WTC11 (cell line): ENCODE measurements at regions not wholly inside any gene's neighbourhood (a gene's known extent, or its start where the extent isn't known, plus 50 kb on each side); places are given as distances from the start of the nearest gene placed in this dataset.

ENCODE experiments used
- AR ChIP-seq: fragments of 250-450 bp; sonication (Bioruptor Pico); IDR thresholded peaks from 2 replicates; pipeline ENCODE4 v1.9.0; 2021; ENCODE audit warnings: mild to moderate bottlenecking
- ARID4B ChIP-seq: sonication (generic); formaldehyde crosslinking; IDR thresholded peaks from 2 replicates; pipeline ENCODE4 v1.8.0; 2023; ENCODE audit warnings: missing genetic modification reagents, mild to moderate bottlenecking, borderline replicate concordance
- ATF3 ChIP-seq: sonication (generic); formaldehyde crosslinking; conservative IDR thresholded peaks from 2 replicates; pipeline ENCODE4 v1.8.1; 2022; ENCODE audit warnings: mild to moderate bottlenecking, missing genetic modification reagents
- ATF6 ChIP-seq: sonication (generic); formaldehyde crosslinking; IDR thresholded peaks from 2 replicates; pipeline ENCODE4 v1.8.1; 2023; ENCODE audit warnings: mild to moderate bottlenecking, missing genetic modification reagents
- CTCF ChIP-seq: fragments of 200-600 bp; IDR thresholded peaks from 2 replicates; pipeline ENCODE4 v1.8.0; 2022; ENCODE audit warnings: antibody characterized with exemption
- E2F5 ChIP-seq: sonication (generic); formaldehyde crosslinking; IDR thresholded peaks from 2 replicates; pipeline ENCODE4 v1.8.1; 2022; ENCODE audit warnings: mild to moderate bottlenecking, moderate library complexity, missing genetic modification reagents
- FOXK1 ChIP-seq: sonication (generic); formaldehyde crosslinking; IDR thresholded peaks from 2 replicates; pipeline ENCODE4 v1.8.0; 2022; ENCODE audit warnings: mild to moderate bottlenecking, moderate library complexity, missing genetic modification reagents
- FOXP1 ChIP-seq: sonication (generic); formaldehyde crosslinking; IDR thresholded peaks from 2 replicates; pipeline ENCODE4 v1.8.0; 2022; ENCODE audit warnings: missing genetic modification reagents, mild to moderate bottlenecking, moderate library complexity, borderline replicate concordance
- HMGA2 ChIP-seq: fragments of 250-450 bp; sonication (Bioruptor Pico); IDR thresholded peaks from 2 replicates; pipeline ENCODE4 v1.4.0; 2021; ENCODE audit warnings: mild to moderate bottlenecking, moderate library complexity
- MLX ChIP-seq: sonication (generic); formaldehyde crosslinking; IDR thresholded peaks from 2 replicates; pipeline ENCODE4 v1.8.1; 2023; ENCODE audit warnings: mild to moderate bottlenecking, missing genetic modification reagents, moderate library complexity
- NFATC4 ChIP-seq: fragments of 250-450 bp; sonication (Bioruptor Pico); IDR thresholded peaks from 2 replicates; pipeline ENCODE4 v1.9.0; 2021; ENCODE audit warnings: mild to moderate bottlenecking
- NFYB ChIP-seq: sonication (generic); formaldehyde crosslinking; conservative IDR thresholded peaks from 2 replicates; pipeline ENCODE4 v1.8.0; 2022; ENCODE audit warnings: low read depth, missing genetic modification reagents
- SMAD4 ChIP-seq: sonication (generic); formaldehyde crosslinking; IDR thresholded peaks from 2 replicates; pipeline ENCODE4 v1.8.0; 2022; ENCODE audit warnings: mild to moderate bottlenecking, missing genetic modification reagents
- ZBTB21 ChIP-seq: sonication (generic); formaldehyde crosslinking; IDR thresholded peaks from 2 replicates; pipeline ENCODE4 v1.8.1; 2023; ENCODE audit warnings: mild to moderate bottlenecking, missing genetic modification reagents, borderline replicate concordance
- ZBTB43 ChIP-seq: sonication (generic); formaldehyde crosslinking; IDR thresholded peaks from 2 replicates; pipeline ENCODE4 v1.8.1; 2023; ENCODE audit warnings: mild to moderate bottlenecking, missing genetic modification reagents
- ZNF138 ChIP-seq: sonication (generic); formaldehyde crosslinking; conservative IDR thresholded peaks from 2 replicates; pipeline ENCODE4 v1.8.1; 2022; ENCODE audit warnings: mild to moderate bottlenecking, moderate library complexity, missing genetic modification reagents
- ZNF219 ChIP-seq: sonication (generic); formaldehyde crosslinking; IDR thresholded peaks from 2 replicates; pipeline ENCODE4 v1.8.0; 2023; ENCODE audit warnings: missing genetic modification reagents, mild to moderate bottlenecking, borderline replicate concordance
- ZNF263 ChIP-seq: sonication (generic); formaldehyde crosslinking; IDR thresholded peaks from 2 replicates; pipeline ENCODE4 v1.8.1; 2022; ENCODE audit warnings: low read depth, mild to moderate bottlenecking, moderate library complexity, missing genetic modification reagents
- ZNF512 ChIP-seq: sonication (generic); formaldehyde crosslinking; IDR thresholded peaks from 2 replicates; pipeline ENCODE4 v1.8.1; 2022; ENCODE audit warnings: missing genetic modification reagents, borderline replicate concordance
- ZSCAN18 ChIP-seq: fragments of 250-450 bp; sonication (Bioruptor Pico); IDR thresholded peaks from 2 replicates; pipeline ENCODE4 v2.1.2; 2022; ENCODE audit warnings: mild to moderate bottlenecking, moderate library complexity

- TF ChIP-seq ZNF138 (CRISPR knock-in tag) (no peak), ATF3 (CRISPR knock-in tag) (no peak), ATF6 (CRISPR knock-in tag) (no peak), ZSCAN18 (CRISPR knock-in tag) (no peak), SMAD4 (no peak), NFATC4 (CRISPR knock-in tag) (no peak), ZNF263 (CRISPR knock-in tag) (no peak), CTCF (no peak), MLX (CRISPR knock-in tag) (no peak), NFYB (CRISPR knock-in tag) (no peak), E2F5 (CRISPR knock-in tag) (0 out of 2 replicates have a peak, but pooled peaks have one; percentile 38), ARID4B (CRISPR knock-in tag) (peak; percentile 33; the same call in 1 of the 2 replicates), ZNF512 (CRISPR knock-in tag) (no peak), AR (CRISPR knock-in tag) (no peak), HMGA2 (CRISPR knock-in tag) (no peak), ZBTB21 (no peak), FOXK1 (CRISPR knock-in tag) (no peak), FOXP1 (CRISPR knock-in tag) (no peak), ZNF219 (CRISPR knock-in tag) (no peak), ZBTB43 (CRISPR knock-in tag) (no peak)
Measured at GRCh38 chr18:34493566-34494358, 216.3 kb upstream of the DTNA start (continued).
